Esophagus squamous epithelium (tissue), 5 donors: ENCODE measurements at regions not wholly inside any gene's neighbourhood (a gene's known extent, or its start where the extent isn't known, plus 50 kb on each side); places are given as distances from the start of the nearest gene placed in this dataset.

ENCODE experiments used
- DNase-seq: peaks from one replicate; lab custom pipeline; 2025; lab: John Stamatoyannopoulos, UW
- H3K27ac ChIP-seq, 4 donors: fragments of 200-600 bp; sonication (generic); one replicate each; pipeline ENCODE4 v1.5.1; 2016 to 2019; ENCODE audit warnings: mild to moderate bottlenecking in 1 of 4
- H3K27me3 ChIP-seq, 4 donors: fragments of 200-600 bp; sonication (generic); 1 replicate in 3 of 4; 2 replicates in 1 of 4; pipeline versions ENCODE4 v1.5.1 to v1.6.0; 2017 to 2021; ENCODE audit warnings: antibody characterized with exemption in 1 of 4
- H3K36me3 ChIP-seq, 3 donors: fragments of 200-600 bp; sonication (generic); one replicate each; pipeline ENCODE4 v1.5.1; 2016 to 2019
- H3K4me1 ChIP-seq, 3 donors: fragments of 200-600 bp; sonication (generic); one replicate each; pipeline ENCODE4 v1.5.1; 2017 to 2019
- H3K4me3 ChIP-seq, 4 donors: fragments of 200-600 bp; sonication (generic); 1 replicate in 3 of 4; 2 replicates in 1 of 4; pipeline ENCODE4 v1.5.1; 2016 to 2019; ENCODE audit warnings: mild to moderate bottlenecking in 2 of 4, moderate library complexity in 1 of 4
- H3K9me3 ChIP-seq, 3 donors: fragments of 200-600 bp; sonication (generic); one replicate each; pipeline ENCODE4 v1.5.1; 2016 to 2019
- CTCF ChIP-seq, 6 experiments: fragments of 450-650 bp in 4 of 6; fragments of 200-600 bp in 2 of 6; sonication (generic) in 2 of 6; IDR thresholded peaks; one replicate each; pipeline ENCODE4 v1.5.1; 2016 to 2019; ENCODE audit warnings: antibody characterized with exemption in 6 of 6, mild to moderate bottlenecking in 4 of 6, moderate library complexity in 4 of 6
- POLR2A ChIP-seq, 4 donors: fragments of 450-650 bp; IDR thresholded peaks; one replicate each; pipeline ENCODE4 v1.6.1; 2017; ENCODE audit warnings: antibody characterized with exemption in 4 of 4, mild to moderate bottlenecking in 4 of 4, moderate library complexity in 3 of 4
- WGBS, 2 donors: methylation state at CpG; one replicate each; pipeline ENCODE4 v1.1.5; 2018; 5-methylcytosine and 5-hydroxymethylcytosine counted together
- intact Hi-C: fragments of 100-400 bp; cut with DNase I; formaldehyde crosslinking; loops from one replicate; pipeline ENCODE4 v1.15.0; 2022
- donor health status: DM: yes; HTN: yes; CAD: no.

- TF ChIP-seq POLR2A (IDR thresholded peaks at IDR 0.05) (no peak), CTCF (IDR thresholded peaks at IDR 0.05) (no peak)
- no peaks in the 10 kb centered on the region for H3K4me1 ChIP-seq
- H3K27me3 ChIP-seq, result no peaks in the 10 kb centered on the region
- intact Hi-C loops, result no loop called here
- H3K4me3 ChIP-seq, result no peak overlapping the region
- WGBS, 2 donors, result 52 to 59% methylated on average over 5 of the region's 5 CpGs
- H3K27ac ChIP-seq, result no peak overlapping the region
- H3K9me3 ChIP-seq, result no peaks in the 10 kb centered on the region
- no peak for DNase-seq
- H3K36me3 ChIP-seq, result no peaks in the 10 kb centered on the region
Observed at GRCh38 chr5:163619951-163620350, 114.5 kb downstream of the MAT2B start.

- H3K27me3 ChIP-seq, result no peaks in the 10 kb centered on the region
- DNase-seq, result no peak
- no peak overlapping the region for H3K4me3 ChIP-seq
- H3K9me3 ChIP-seq, result no peaks in the 10 kb centered on the region
- H3K27ac ChIP-seq, result no peak overlapping the region
- H3K36me3 ChIP-seq, result no peaks in the 10 kb centered on the region
- intact Hi-C loops, result no loop called here
- no peaks in the 10 kb centered on the region for H3K4me1 ChIP-seq
- TF ChIP-seq CTCF (IDR thresholded peaks at IDR 0.05), result no peak
- TF ChIP-seq POLR2A (IDR thresholded peaks at IDR 0.05), result no peak
- WGBS, 2 donors, result 53 to 69% methylated on average over 2 of the region's 2 CpGs
Observed at GRCh38 chr5:163622799-163623198, 117.4 kb downstream of the MAT2B start.

- Histone ChIP-seq H3K27me3 (no peaks in the 10 kb centered on the region), H3K9me3 (no peaks in the 10 kb centered on the region), H3K36me3 (no peaks in the 10 kb centered on the region), H3K4me1 (no peaks in the 10 kb centered on the region), H3K4me3 (no peak overlapping the region), H3K27ac (no peak overlapping the region)
- WGBS, 2 donors, result 35 to 44% methylated on average over 2 of the region's 2 CpGs
- DNase-seq, result no peak
- intact Hi-C loops, result no loop called here
- no peak for TF ChIP-seq CTCF (IDR thresholded peaks at IDR 0.05)
- no peak for TF ChIP-seq POLR2A (IDR thresholded peaks at IDR 0.05)
Observed at GRCh38 chr5:163623524-163623923, 118.1 kb downstream of the MAT2B start.

GRCh38 chr5:163623986-163624385 lies 118.6 kb downstream of the MAT2B start:
- no peaks in the 10 kb centered on the region for H3K36me3 ChIP-seq
- H3K27me3 ChIP-seq, result no peaks in the 10 kb centered on the region
- H3K27ac ChIP-seq, result no peak overlapping the region
- intact Hi-C loops, result no loop called here
- no peak for TF ChIP-seq CTCF (IDR thresholded peaks at IDR 0.05)
- TF ChIP-seq POLR2A (IDR thresholded peaks at IDR 0.05), result no peak
- DNase-seq, result no peak
- H3K4me1 ChIP-seq, result no peaks in the 10 kb centered on the region
- 21 to 40% methylated on average over 2 of the region's 2 CpGs for WGBS, 2 donors
- H3K9me3 ChIP-seq, result no peaks in the 10 kb centered on the region
- no peak overlapping the region for H3K4me3 ChIP-seq

GRCh38 chr5:163624431-163624830 lies 119.0 kb downstream of the MAT2B start:
- H3K9me3 ChIP-seq, result no peaks in the 10 kb centered on the region
- intact Hi-C loops, result no loop called here
- WGBS, 2 donors, result 70% methylated on average over 5 of the region's 5 CpGs
- no peaks in the 10 kb centered on the region for H3K36me3 ChIP-seq
- no peak overlapping the region for H3K27ac ChIP-seq
- no peak for TF ChIP-seq CTCF (IDR thresholded peaks at IDR 0.05)
- TF ChIP-seq POLR2A (IDR thresholded peaks at IDR 0.05), result no peak
- H3K4me3 ChIP-seq, result no peak overlapping the region
- no peaks in the 10 kb centered on the region for H3K4me1 ChIP-seq
- no peaks in the 10 kb centered on the region for H3K27me3 ChIP-seq
- no peak for DNase-seq
